AG08396 (cell line): ENCODE measurements at regions not wholly inside any gene's neighbourhood (a gene's known extent, or its start where the extent isn't known, plus 50 kb on each side); places are given as distances from the start of the nearest gene placed in this dataset.
"Not testable (repeated sequence)": the region's sequence is repeated elsewhere in the genome, so short reads cannot be mapped to it uniquely, and the experiment has no call there.

Experiments
- DNase-seq: peaks from one replicate; pipeline ENCODE4 v3.0.0; 2012; ENCODE audit warnings: low spot score, mixed read lengths

DNA sequence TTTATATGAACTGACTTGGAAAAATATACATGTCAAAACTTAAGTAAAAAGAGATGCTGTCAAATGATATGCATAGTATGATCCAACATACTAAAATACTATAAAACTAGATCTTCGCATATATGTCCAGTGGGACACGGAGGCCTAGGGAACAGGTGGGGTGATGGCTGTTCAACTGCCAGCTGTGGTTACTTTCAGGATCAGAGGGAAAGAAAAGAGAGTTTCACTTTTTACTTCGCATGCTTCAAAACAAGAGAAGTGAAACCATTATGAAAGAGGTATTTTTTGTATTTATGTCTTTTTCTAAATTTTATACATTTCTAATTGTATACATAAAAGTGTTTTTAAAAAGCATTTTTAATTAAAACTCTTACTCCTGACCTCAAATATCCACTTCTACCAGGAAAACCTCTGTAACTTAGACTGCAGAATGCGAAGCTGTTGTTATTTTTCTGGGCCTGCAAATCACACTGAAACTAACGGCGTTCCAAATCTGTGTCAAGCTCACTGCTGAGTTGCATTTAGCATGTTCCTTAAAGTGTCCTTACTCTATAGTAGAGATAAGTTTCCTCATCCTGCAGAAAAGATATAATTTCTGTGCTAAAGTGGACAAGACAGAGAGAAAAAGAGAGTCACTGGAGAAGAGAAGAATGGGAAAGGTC is 97.8 kb upstream of the SLC35G4 start:
- DNase-seq = no peak

DNA sequence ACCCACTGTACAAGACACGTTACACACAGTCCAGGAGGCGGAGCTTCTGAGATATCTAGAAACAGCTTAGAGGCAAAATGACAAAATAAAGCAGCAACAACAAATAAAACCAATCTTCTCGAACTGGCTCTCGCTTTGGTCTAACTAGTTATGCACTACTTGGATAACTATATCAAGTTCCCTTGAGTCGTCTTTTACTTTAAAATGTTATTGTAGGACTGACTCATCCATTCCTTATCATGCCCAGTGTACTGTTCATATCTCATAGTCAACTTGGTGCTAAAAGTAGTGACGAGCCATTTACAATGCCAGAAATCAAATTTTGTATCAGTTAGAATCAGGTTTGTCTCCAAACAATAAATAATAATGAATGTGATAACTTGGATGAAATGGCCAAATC is 102.5 kb upstream of the SLC35G4 start:
- no peak for DNase-seq

DNA sequence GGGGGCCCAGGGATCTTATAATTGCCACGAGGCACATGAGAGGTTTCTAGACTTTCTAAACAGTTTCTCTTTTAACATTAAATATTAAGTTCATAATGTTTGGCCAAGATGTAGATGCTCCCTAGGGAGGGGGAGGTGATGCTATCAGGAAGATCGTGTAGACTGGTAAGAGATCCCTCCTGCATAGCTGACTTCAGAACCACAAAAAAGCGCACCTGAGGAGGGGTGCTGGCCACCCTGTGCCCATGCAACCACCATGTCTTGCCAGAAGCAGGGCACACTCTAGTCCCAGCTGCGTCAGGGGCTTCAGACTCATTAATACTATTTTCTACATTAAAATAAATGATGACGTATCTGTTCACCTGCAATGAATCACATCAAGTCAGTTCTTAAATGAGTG is 103.4 kb upstream of the SLC35G4 start:
- no peak for DNase-seq

DNA sequence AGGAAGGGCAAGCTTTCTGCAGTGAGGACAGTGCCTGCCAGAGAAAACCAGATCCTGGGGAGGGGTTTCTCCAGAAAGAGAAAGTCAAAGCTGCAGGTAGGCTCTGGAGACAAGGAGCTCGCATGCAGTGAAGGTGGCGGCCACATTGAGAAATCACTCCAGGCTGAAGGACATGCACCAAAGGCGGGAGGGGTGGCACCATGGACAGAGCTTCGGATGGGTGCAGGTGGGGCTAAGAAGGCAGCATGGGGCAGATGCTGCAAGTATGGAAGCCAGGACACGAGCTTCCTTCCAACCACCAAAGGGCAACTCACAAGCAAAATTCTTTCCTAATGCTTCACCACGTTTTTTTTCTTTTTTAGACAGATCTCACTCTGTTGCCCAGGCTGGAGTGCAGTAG is 104.4 kb upstream of the SLC35G4 start:
- DNase-seq = no peak

DNA sequence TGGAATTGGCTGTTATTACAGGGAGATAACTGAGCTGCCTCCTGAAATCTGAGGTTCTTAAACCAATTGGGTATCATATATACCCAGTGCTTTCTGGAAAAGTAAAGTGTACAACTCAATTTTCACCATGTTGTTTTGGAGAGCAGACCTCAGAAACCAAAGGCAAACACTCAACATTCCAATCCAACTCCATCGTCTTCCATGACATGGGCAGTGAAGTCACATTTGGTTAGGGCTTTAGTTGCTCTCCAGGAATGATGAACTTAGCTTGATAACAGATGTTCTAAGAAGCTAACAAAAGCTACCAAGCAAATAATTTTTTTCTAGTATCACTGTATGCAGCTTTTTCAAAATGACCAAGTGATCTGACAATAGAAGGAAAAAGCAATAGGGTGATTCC is 107.0 kb upstream of the SLC35G4 start:
- DNase-seq = no peak

DNA sequence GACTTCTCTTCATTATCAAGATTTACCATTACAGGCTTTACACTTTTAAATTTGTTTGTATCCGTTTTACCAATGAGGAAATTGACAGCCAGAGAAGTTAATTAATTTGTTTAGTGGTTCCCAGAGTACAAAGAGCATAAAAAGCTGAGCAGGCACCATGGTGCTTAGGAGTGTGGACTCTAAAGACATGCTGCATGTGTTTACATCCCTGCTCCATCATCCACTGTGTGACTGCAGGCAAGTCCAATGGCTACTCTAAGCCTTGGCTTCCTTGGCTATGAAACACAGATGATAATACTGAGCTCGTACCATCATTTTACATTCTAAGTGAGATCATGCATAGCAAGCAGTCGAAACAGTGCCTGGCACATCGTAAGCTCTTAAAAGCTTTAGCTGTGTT is 108.0 kb upstream of the SLC35G4 start:
- no peak for DNase-seq

DNA sequence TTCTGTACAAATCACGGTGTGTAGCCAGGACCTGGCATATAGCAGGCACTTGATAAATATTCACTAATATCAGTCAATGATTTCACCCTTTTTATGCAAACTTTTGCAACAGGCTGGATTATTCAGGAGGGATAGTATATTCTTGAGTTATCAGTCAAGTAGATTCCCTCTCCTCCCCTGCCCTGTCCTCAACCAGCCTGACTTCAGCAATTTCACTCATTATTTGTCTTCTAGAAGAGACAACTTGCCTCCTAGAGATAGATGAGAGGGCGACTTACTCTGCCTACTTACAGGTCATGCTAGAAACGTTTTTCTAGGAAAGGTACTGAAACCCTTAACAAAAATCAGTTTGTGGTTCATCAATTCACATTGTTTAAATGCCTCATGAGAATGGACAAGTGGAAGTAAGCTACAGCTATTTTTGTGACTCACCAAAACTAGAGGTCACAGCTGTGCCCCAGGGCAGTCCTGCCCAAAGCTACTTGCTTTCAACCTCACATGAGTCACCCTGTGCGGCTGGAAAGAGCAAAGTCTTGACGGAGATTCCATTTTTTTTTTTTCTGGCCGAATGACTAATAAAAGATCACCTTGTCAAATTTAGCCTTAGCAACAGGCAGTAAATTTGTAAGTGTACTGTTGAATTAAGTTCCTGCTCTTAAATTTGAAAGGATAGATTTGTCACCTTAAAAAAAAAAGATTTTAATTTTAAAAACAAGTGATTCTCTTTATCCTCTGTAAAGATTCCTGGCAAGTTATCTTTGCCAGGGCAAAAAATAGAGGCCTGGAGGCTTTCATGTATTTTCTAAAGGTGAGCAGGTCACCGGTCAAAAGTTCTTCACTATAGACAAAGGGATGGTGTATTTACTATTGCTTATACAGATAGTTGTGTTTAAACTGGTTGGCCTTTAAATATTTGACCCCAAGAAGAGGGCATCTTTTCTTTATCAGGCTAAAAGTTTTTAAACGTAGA is 109.0 kb upstream of the SLC35G4 start:
- DNase-seq = peak; percentile 83

DNA sequence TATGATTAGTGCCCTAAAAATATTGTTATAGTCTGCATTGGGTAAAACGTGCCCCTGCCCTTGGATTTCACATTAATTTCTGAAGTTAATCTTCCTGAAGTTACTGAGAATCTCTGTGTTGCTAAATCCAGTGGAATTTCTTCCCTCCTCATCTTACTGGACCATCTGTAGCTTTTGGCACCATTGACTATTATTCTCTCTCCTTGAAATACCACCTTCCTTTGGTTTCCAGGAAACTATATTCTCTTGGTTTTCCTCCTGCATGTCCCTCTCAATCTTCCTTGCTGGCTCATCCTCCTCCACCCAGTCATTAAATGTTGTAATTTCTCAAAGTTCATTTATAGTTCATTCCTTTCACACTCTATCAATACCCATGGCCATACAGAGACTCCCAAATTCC is 110.6 kb upstream of the SLC35G4 start:
- no peak for DNase-seq

DNA sequence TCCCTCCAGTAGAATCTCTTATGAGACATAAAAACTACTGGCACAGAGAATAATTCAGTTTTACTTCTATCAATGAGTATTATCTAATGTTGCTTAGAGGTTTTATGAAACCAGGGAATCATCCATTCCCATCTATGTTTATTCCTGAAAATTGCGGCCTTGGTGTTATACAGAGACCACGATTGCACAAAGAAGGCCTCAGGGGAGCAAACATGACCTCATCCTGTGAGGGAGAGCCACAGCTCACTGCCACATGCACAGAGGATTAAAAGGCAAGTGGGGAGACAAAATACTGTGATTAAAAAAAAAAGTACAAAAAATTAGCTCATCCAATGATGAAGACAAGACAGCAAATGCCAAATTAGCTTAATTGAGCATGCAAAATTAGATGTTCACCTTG is 111.8 kb upstream of the SLC35G4 start:
- no peak for DNase-seq

DNA sequence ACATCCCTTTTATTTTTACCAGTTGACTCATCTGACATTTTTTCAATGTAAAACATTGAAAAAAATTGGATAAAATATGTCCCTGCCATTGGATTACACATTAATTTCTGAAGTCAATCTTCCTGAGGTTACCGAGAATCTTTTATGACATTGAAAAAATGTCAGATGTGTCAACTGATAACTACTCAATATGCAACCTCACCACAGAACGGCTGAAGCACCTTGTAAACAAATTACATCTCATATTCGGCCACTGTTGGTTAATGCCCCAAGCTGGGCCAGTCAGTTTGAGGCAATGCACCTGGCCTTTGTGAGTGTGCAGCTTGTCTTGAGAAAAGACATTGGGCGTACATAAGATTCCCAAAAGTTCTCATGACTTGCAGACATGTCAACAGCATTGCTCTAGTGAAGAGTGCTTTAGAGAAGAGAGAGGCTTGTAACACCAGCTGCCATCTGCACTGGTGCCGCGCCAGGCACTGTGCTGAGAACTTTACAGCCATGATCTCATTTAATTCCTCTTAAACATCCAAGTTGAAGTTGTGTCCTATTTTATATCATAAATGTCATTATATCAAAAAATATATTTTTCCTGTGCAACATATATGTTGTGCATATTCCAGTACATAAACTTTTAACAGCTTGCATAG is 112.7 kb upstream of the SLC35G4 start:
- DNase-seq = no peak

DNA sequence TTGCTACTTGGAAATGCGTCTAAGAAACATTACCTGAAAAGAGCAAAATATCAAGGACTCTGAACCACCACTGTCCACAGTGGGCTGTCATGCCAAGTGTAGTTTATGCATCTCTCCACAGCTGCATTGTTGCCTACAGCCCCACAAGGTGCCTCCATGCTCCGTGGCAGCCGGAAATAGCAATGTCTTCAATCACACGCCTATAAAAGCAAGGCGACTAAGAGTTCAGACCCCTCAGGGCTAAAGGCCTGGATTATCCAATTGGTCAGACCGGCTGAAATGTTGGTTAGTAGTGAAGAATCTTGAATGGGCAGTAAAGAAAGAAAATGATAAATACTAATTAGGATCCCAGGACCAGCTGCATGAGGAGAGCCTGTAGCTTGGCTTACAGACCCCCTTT is 114.0 kb upstream of the SLC35G4 start:
- DNase-seq = no peak

DNA sequence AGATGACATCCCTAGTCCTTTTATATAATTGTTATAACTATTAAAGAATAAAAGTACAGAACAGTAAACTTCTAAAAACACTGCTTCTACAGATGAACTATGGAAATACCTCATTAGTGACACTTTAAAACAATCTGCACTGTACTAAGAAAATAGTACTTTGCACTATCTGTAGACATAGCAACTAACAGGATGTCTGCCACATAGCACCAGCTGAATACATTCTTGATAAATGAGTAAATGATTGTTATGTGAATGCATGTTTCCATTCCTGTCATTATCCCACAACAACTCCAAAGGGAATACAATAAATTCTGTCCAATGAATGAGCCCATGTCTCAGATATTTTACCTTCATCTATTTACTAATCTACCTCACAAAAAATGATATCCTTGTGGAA is 115.3 kb upstream of the SLC35G4 start:
- DNase-seq = no peak

DNA sequence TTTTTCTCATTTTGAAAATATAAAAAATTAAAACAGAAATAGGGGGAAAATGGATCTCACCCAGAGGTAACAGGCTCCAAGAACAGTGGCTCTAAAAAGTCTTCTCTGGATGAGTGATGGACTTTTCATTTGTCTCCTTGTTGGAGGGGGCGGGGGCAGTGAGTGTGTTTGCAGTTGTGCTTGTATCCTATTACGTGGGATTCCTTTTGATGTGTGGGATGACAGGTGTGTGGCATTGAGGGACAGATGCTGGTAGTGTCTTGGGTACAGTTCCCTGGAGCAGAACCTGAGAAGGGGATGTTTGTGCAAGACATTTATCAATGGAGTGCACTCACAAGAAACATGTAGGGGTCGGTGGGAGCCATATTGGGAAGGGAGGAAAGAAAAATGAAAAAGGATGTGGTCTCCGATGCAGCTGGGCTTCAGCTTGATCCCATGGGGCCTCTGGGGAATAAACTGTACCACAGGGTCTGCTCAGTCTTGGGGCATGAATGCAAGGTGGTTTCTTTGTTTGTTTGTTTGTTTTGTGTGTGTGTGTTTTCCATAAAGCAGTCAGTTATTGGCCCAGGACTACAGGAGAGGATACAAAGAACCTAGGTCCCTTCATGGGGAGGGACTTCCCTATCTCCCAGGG is 120.0 kb upstream of the SLC35G4 start:
- no peak for DNase-seq

DNA sequence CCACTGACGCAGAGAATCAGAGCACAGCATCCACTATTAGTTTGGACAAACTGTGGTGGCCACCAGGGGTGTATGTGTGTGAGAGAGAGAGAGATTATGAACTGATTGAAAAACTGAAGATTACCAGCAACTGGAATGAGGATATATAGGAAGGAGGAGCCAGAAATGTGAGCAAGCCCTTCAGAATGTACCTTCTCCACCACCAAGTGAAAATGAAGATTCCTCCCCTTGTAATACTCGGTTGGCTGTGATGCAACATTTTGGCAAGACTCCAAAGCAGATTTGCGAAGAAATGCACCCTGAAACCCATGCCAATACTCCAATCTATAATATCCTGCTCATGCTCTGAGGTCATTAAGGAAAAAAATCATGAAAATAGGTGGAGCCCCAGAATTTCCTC is 121.2 kb upstream of the SLC35G4 start:
- no peak for DNase-seq

DNA sequence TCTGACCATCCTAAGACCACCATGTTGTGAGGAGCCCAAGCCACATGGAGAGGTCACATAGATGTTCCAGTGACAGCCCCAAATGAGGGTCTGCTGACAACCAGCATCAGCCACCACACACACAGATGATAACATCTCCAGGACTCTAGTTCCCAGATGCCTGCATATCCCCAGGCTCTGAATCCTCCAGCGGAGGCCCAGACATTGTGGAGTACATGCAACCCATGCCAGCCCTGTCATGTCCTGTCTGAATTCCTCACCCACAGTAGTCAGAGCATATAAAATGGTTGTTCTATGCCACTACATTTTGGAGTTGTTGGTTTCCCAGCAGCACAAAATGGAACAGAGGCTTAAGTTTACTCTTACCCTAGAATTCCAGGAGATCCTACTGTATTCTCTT is 122.0 kb upstream of the SLC35G4 start:
- no peak for DNase-seq

DNA sequence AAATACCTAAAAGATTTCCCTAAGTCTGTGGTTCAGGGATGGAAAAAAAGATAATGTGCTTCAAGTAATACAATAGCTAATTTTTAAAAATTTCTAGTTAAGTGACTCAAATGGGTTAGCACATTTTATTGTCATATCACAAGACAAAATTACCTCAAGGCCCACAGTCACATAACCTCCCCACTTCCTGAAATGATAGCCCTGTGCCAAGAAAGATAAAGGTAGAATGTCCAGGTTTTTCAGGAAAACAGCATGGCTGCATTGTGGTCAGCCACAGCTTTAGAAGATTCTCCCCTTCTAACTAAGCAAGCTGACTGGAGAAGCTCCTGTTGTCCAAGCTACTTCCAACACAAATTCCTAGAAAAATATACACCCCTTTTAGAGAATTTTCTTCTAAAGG is 127.1 kb upstream of the SLC35G4 start:
- no peak for DNase-seq

DNA sequence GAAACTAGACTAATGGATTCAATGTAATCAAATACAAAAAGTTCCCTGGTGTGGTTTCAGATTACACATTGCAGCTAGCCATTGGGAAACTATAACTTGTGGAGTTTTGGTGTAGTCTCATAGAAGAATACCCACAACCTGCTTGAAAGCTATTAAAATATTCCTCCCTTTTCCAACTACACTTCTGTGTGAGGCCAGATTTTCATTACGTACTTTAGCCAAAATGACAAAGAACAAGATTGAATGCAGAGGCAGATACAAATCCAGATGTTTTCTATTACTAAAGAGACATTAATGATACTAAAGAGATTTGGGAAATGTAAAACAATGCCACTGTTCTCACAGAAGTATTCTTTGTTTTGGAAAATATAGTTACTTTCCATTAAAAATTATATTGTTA is 128.7 kb upstream of the SLC35G4 start:
- DNase-seq = no peak

DNA sequence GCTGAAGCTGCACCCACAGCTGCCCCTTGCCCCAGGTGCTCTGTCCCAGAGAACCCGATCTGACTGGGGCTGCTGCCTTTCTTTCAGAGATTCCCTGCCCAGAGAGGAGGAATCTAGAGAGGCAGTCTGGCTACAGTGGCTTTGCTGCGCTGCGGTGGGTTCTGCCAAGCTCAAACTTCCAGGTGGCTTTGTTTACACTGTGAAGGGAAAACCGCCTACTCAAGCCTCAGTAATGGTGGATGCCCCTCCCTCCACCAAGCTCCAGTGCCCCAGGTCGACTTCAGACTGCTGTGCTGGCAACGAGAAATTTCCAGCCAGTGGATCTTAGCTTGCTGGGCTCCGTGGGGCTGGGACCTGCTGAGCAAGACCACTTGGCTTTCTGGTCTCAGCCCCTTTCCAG is 130.4 kb upstream of the SLC35G4 start:
- DNase-seq = not testable (repeated sequence)

DNA sequence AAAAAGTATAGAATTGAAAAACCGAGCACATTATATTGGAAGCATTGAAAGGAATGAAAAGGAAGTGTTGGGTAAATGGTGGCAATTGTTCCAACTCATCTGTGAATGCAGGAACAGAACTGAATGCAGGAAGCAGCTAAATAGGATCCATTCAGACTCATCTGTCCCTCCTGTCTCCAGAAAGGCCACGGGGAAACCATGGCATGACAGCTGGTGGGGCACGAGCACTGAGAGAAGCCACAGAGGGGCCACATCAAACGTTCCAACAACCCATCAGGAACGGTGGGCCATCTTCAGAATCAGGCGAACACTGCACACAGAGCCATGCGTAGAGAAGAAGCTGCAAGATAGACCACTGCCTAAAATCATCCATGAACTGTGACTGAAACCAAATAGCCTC is 138.5 kb upstream of the SLC35G4 start:
- DNase-seq = no peak

DNA sequence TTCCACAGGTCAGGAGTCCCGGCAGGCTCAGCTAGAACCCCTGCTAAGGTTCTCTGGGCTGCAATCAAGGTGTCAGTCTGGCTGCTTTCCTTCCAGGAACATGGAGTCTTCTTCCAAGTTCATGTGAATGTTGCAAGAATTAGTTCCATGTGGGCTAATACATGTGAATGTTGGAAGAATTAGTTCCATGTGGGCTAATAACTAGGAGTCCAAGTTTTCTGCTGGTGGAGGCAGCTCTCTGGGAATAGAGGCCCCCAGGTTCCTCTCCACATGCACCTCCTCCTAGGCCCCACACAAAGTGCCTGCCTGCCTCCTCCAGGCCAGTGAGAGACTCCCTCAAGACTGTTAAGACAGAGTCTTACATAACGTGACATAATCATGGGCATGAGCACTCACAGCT is 140.8 kb upstream of the SLC35G4 start:
- DNase-seq = no peak

DNA sequence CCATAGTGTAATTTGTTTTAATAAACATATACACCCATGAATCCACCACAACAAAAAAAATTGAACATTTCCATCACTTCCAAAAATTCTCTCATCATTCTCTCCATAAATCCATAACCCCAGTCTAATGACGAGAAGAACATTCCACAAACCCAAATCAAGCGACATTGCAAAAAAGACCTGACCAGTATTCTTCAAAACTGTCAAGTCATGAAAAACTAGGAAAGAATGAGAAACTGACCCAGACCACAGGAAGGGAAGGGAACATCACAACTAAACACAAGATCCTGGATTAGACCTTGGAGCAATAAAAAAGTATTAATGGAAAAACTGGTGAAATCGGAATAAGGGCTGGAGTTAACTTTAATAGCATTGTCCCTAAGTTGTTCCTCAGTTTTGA is 141.3 kb upstream of the SLC35G4 start:
- DNase-seq = no peak

DNA sequence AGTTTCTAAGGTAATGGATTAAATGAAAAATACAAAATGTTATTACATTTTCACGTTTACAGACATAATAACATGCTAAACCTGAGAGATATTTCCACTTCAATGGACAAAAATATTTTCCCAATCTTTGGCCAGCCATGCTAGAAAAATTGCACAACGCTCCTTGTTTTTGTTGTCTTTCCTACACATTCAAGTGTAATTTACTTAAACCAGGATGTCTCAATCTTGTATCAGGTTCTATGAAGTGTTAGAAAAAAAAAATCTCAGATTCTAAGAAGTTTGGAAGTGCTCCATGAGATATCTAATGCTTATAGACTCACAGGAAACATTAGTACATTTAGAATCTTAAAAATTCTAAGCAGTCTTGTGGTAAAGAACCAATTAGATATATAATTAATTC is 141.8 kb upstream of the SLC35G4 start:
- no peak for DNase-seq

DNA sequence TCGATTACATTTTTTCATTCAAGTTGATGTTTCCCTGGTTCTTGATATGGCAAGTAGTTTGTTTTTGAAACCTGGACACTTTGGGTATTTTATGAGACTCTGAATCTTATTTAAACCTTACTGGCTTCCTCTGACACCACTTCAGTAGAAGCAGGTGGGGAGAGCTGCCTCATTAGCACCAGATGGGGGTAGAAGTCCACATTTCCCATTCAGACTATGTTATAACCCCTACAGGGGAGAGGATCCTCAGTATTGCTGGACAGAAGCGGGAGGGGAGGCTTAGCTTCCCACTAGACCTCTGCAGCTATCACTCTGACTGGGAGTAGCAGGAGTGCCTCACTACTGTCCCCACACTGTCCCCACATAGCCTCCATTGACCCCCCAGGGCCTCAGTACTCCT is 145.3 kb upstream of the SLC35G4 start:
- no peak for DNase-seq
